Ishikawa (cell line): ENCODE measurements at regions not wholly inside any gene's neighbourhood (a gene's known extent, or its start where the extent isn't known, plus 50 kb on each side); places are given as distances from the start of the nearest gene placed in this dataset.

ENCODE experiments used
- CEBPB ChIP-seq: IDR thresholded peaks from 2 replicates; pipeline ENCODE4 v1.6.1; 2012
- CREB1 ChIP-seq: IDR thresholded peaks from 2 replicates; pipeline ENCODE4 v1.6.1; 2012; ENCODE audit warnings: low read depth
- EGR1 ChIP-seq: IDR thresholded peaks from 2 replicates; pipeline ENCODE4 v1.6.1; 2012
- EP300 ChIP-seq: IDR thresholded peaks from 2 replicates; pipeline ENCODE4 v1.6.1; 2012; ENCODE audit warnings: borderline replicate concordance
- FOXM1 ChIP-seq: IDR thresholded peaks from 2 replicates; pipeline ENCODE4 v1.6.1; 2012; ENCODE audit warnings: low read depth, borderline replicate concordance
- MAX ChIP-seq: IDR thresholded peaks from 2 replicates; pipeline ENCODE4 v1.6.1; 2012
- NFIC ChIP-seq: IDR thresholded peaks from 2 replicates; pipeline ENCODE4 v1.6.1; 2012
- RAD21 ChIP-seq: IDR thresholded peaks from 2 replicates; pipeline ENCODE4 v1.6.1; 2012; ENCODE audit warnings: low read depth
- REST ChIP-seq: IDR thresholded peaks from 2 replicates; pipeline ENCODE4 v1.6.1; 2012; ENCODE audit warnings: low read depth, mild to moderate bottlenecking
- TAF1 ChIP-seq: IDR thresholded peaks from 2 replicates; pipeline ENCODE4 v1.6.1; 2012; ENCODE audit warnings: low read depth, mild to moderate bottlenecking
- TCF12 ChIP-seq: IDR thresholded peaks from 2 replicates; pipeline ENCODE4 v1.6.1; 2012; ENCODE audit warnings: low read depth
- TEAD4 ChIP-seq: IDR thresholded peaks from 2 replicates; pipeline ENCODE4 v1.6.1; 2012
- USF1 ChIP-seq: IDR thresholded peaks from 2 replicates; pipeline ENCODE4 v1.6.1; 2012
- YY1 ChIP-seq: IDR thresholded peaks from 2 replicates; pipeline ENCODE4 v1.6.1; 2012; ENCODE audit warnings: low read depth
- ZBTB7A ChIP-seq: IDR thresholded peaks from 2 replicates; pipeline ENCODE4 v1.6.1; 2012; ENCODE audit warnings: low read depth

GRCh38 chr3:78026318-78026828 lies 986.5 kb downstream of the ROBO2 start:
- TF ChIP-seq ZBTB7A (no peak), YY1 (no peak), TCF12 (no peak), CEBPB (no peak), NFIC (no peak), TEAD4 (no peak), FOXM1 (no peak), RAD21 (no peak), MAX (no peak), CREB1 (no peak), REST (no peak), EP300 (no peak), EGR1 (no peak), TAF1 (no peak), USF1 (no peak)

GRCh38 chr3:78029775-78030174 lies 989.9 kb downstream of the ROBO2 start:
- TF ChIP-seq RAD21 = no peak

GRCh38 chr3:78035131-78035641 lies 995.3 kb downstream of the ROBO2 start:
- TF ChIP-seq FOXM1 (no peak), MAX (no peak), EP300 (no peak), YY1 (no peak), USF1 (no peak), CREB1 (no peak), EGR1 (no peak), CEBPB (no peak), REST (no peak), TEAD4 (no peak)

GRCh38 chr3:78041486-78041885 lies 1001.6 kb downstream of the ROBO2 start:
- no peak for TF ChIP-seq TEAD4
- no peak for TF ChIP-seq ZBTB7A
- no peak for TF ChIP-seq FOXM1
- TF ChIP-seq EGR1 = no peak
- no peak for TF ChIP-seq CREB1
- TF ChIP-seq CEBPB = no peak
- no peak for TF ChIP-seq YY1
- no peak for TF ChIP-seq TAF1
- no peak for TF ChIP-seq NFIC
- TF ChIP-seq TCF12 = no peak
- TF ChIP-seq RAD21 = no peak
- TF ChIP-seq REST = no peak
- TF ChIP-seq MAX = no peak

GRCh38 chr3:78046566-78046965 lies 1006.7 kb downstream of the ROBO2 start:
- TF ChIP-seq FOXM1 (no peak), TCF12 (no peak), EP300 (no peak), MAX (no peak), USF1 (no peak), RAD21 (no peak), TEAD4 (no peak), TAF1 (no peak)
